GM23338 (cell line): ENCODE measurements at regions not wholly inside any gene's neighbourhood (a gene's known extent, or its start where the extent isn't known, plus 50 kb on each side); places are given as distances from the start of the nearest gene placed in this dataset.

Experiments
- ATAC-seq: fragments of 200-7000 bp; cut with Tn5 transposase; 3 replicates; pipeline ENCODE4 v1.9.1; 2020
- DNase-seq: peaks from one replicate; pipeline ENCODE4 v3.0.0-alpha.2; 2015; ENCODE audit warnings: low spot score
- H2AFZ ChIP-seq: fragments of 200-600 bp; sonication (generic); 2 replicates; pipeline ENCODE4 v1.8.0; 2016; ENCODE audit warnings: antibody characterized with exemption, mild to moderate bottlenecking, moderate library complexity
- H3F3A ChIP-seq: fragments of 200-600 bp; sonication (generic); replicated peaks from 2 replicates; pipeline ENCODE4 v1.8.0; 2017; ENCODE audit warnings: antibody characterized with exemption, mixed run types, low read depth
- H3K27ac ChIP-seq: fragments of 200-600 bp; sonication (generic); 2 replicates; pipeline ENCODE4 v1.6.1; 2016; ENCODE audit warnings: low read depth
- H3K27me3 ChIP-seq: fragments of 200-600 bp; sonication (generic); 2 replicates; pipeline ENCODE4 v1.8.0; 2016; ENCODE audit warnings: mild to moderate bottlenecking, mixed run types, moderate library complexity; ENCODE audit not compliant: insufficient read depth
- H3K36me3 ChIP-seq: fragments of 200-600 bp; sonication (generic); 2 replicates; pipeline ENCODE4 v1.8.0; 2016; ENCODE audit warnings: mild to moderate bottlenecking; ENCODE audit not compliant: insufficient read depth
- H3K4me1 ChIP-seq: fragments of 200-600 bp; sonication (generic); 2 replicates; pipeline ENCODE4 v1.8.0; 2016; ENCODE audit warnings: mild to moderate bottlenecking, moderate library complexity; ENCODE audit not compliant: insufficient read depth
- H3K4me2 ChIP-seq: fragments of 200-600 bp; sonication (generic); 2 replicates; pipeline ENCODE4 v1.7.1; 2017; ENCODE audit warnings: mixed run types
- H3K4me3 ChIP-seq: fragments of 200-600 bp; sonication (generic); 2 replicates; pipeline ENCODE4 v1.6.1; 2016; ENCODE audit warnings: mixed run types
- H3K79me2 ChIP-seq: fragments of 200-600 bp; sonication (generic); replicated peaks from 2 replicates; pipeline ENCODE4 v1.8.0; 2017; ENCODE audit warnings: mild to moderate bottlenecking; ENCODE audit not compliant: insufficient read depth
- H3K9me2 ChIP-seq: fragments of 200-600 bp; sonication (generic); 2 replicates; pipeline ENCODE4 v1.8.0; 2017; ENCODE audit not compliant: insufficient read depth
- H4K20me1 ChIP-seq: fragments of 200-600 bp; sonication (generic); replicated peaks from 2 replicates; pipeline ENCODE4 v1.8.0; 2017; ENCODE audit warnings: mild to moderate bottlenecking; ENCODE audit not compliant: insufficient read depth
- H3K27ac Mint-ChIP-seq: 2 replicates; pipeline ENCODE4 v1.8.0; 2020; ENCODE audit warnings: inconsistent platforms, mild to moderate bottlenecking, moderate library complexity, mixed read lengths
- H3K27me3 Mint-ChIP-seq: 3 replicates; pipeline ENCODE4 v1.8.0; 2022; ENCODE audit warnings: low read depth, mild to moderate bottlenecking, moderate library complexity, mixed read lengths, inconsistent platforms; ENCODE audit not compliant: insufficient read depth, poor library complexity
- H3K36me3 Mint-ChIP-seq: 3 replicates; pipeline ENCODE4 v1.8.0; 2021; ENCODE audit warnings: low read depth, mild to moderate bottlenecking, inconsistent platforms, moderate library complexity, mixed read lengths
- H3K4me1 Mint-ChIP-seq: 3 replicates; pipeline ENCODE4 v1.8.0; 2020; ENCODE audit warnings: mild to moderate bottlenecking, inconsistent platforms, mixed read lengths
- H3K4me3 Mint-ChIP-seq: 3 replicates; pipeline ENCODE4 v1.8.0; 2021; ENCODE audit warnings: moderate library complexity, mild to moderate bottlenecking, inconsistent platforms, mixed read lengths
- H3K9me3 Mint-ChIP-seq: 3 replicates; pipeline ENCODE4 v1.8.0; 2020; ENCODE audit warnings: moderate library complexity, mild to moderate bottlenecking, inconsistent platforms, mixed read lengths
- CREB1 ChIP-seq: fragments of 250-450 bp; sonication (Bioruptor Pico); IDR thresholded peaks from 2 replicates; pipeline ENCODE4 v1.5.0; 2020; ENCODE audit warnings: low read depth, mild to moderate bottlenecking, moderate library complexity
- EZH2 ChIP-seq: fragments of 200-600 bp; sonication (generic); IDR thresholded peaks from one replicate; pipeline ENCODE4 v1.8.0; 2017; ENCODE audit warnings: antibody characterized with exemption, mild to moderate bottlenecking, low read depth; ENCODE audit not compliant: unreplicated experiment
- EZH2phosphoT487 ChIP-seq: fragments of 200-600 bp; sonication (generic); IDR thresholded peaks from one replicate; pipeline ENCODE4 v1.8.1; 2018; ENCODE audit warnings: antibody characterized with exemption; ENCODE audit not compliant: unreplicated experiment
- JUNB ChIP-seq: IDR thresholded peaks from one replicate; pipeline ENCODE4 v1.6.1; 2016; ENCODE audit warnings: antibody characterized with exemption; ENCODE audit not compliant: unreplicated experiment
- POLR2AphosphoS5 ChIP-seq: IDR thresholded peaks from 2 replicates; pipeline ENCODE4 v1.6.1; 2016; ENCODE audit warnings: antibody characterized with exemption, low read depth
- STAT1 ChIP-seq: IDR thresholded peaks from one replicate; pipeline ENCODE4 v1.6.1; 2016; ENCODE audit warnings: antibody characterized with exemption; ENCODE audit not compliant: unreplicated experiment
- ZNF114 ChIP-seq: fragments of 250-450 bp; sonication (Bioruptor Pico); IDR thresholded peaks from 2 replicates; pipeline ENCODE4 v1.5.0; 2020; ENCODE audit warnings: mild to moderate bottlenecking, moderate library complexity
- TF ChIP-seq, protein P1 (sequence below): IDR thresholded peaks from one replicate; pipeline ENCODE4 v1.6.1; 2018; ENCODE audit warnings: antibody characterized with exemption; ENCODE audit not compliant: unreplicated experiment
- TF ChIP-seq, protein P2 (sequence below): IDR thresholded peaks from 2 replicates; pipeline ENCODE4 v1.6.1; 2016; ENCODE audit warnings: antibody characterized with exemption
- TF ChIP-seq, protein P3 (sequence below): fragments of 250-450 bp; sonication (Bioruptor Pico); IDR thresholded peaks from 2 replicates; pipeline ENCODE4 v1.5.0; 2020; ENCODE audit warnings: mild to moderate bottlenecking, moderate library complexity

DNA sequence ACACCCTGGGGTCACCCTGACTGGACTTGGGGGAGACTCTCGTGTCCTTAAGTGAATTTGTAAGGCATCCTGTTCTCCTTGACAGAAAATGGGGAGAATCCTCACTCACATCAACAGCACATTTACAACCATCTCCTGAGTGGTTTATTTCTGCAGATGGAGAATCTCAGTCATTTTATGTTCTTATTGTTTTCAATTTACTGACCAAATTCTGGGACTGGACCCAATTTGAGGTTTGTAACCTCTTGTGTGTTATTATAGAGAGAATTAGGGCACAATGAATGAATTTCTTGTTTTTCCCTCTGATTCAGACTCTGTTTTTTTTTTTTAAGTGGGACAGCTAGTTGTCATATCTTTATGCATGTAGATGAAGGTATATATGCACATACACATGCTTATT, 104.9 kb downstream of the ADAMTS15 start:
- Mint-ChIP-seq H3K4me3 (no peak overlapping the region), H3K27ac (no peak overlapping the region), H3K9me3 (no peaks in the 10 kb centered on the region), H3K36me3 (no peaks in the 10 kb centered on the region), H3K27me3 (no peaks in the 10 kb centered on the region), H3K4me1 (peaks cover 9% of the 10 kb centered on the region; the same call in 2 of the 3 replicates)
- Histone ChIP-seq H3K4me1 (peaks cover 14% of the 10 kb centered on the region; the same call in 1 of the 2 replicates), H4K20me1 (no peaks in the 10 kb centered on the region), H3K9me2 (0 out of 2 replicates have a peak, but pooled peaks cover 4% of the 10 kb centered on the region), H3K36me3 (no peaks in the 10 kb centered on the region), H3K27me3 (no peaks in the 10 kb centered on the region), H3K4me3 (no peak overlapping the region), H3K4me2 (no peak overlapping the region), H3F3A (no peaks in the 10 kb centered on the region), H3K27ac (no peak overlapping the region), H2AFZ (0 out of 2 replicates have a peak overlapping the region, but pooled peaks have one; percentile 52), H3K79me2 (no peaks in the 10 kb centered on the region)
- DNase-seq, result no peak
- TF ChIP-seq STAT1 (no peak), ZNF114 (CRISPR knock-in tag) (no peak), POLR2AphosphoS5 (no peak), EZH2phosphoT487 (no peak), CREB1 (no peak)
- TF ChIP-seq, protein P1, sequence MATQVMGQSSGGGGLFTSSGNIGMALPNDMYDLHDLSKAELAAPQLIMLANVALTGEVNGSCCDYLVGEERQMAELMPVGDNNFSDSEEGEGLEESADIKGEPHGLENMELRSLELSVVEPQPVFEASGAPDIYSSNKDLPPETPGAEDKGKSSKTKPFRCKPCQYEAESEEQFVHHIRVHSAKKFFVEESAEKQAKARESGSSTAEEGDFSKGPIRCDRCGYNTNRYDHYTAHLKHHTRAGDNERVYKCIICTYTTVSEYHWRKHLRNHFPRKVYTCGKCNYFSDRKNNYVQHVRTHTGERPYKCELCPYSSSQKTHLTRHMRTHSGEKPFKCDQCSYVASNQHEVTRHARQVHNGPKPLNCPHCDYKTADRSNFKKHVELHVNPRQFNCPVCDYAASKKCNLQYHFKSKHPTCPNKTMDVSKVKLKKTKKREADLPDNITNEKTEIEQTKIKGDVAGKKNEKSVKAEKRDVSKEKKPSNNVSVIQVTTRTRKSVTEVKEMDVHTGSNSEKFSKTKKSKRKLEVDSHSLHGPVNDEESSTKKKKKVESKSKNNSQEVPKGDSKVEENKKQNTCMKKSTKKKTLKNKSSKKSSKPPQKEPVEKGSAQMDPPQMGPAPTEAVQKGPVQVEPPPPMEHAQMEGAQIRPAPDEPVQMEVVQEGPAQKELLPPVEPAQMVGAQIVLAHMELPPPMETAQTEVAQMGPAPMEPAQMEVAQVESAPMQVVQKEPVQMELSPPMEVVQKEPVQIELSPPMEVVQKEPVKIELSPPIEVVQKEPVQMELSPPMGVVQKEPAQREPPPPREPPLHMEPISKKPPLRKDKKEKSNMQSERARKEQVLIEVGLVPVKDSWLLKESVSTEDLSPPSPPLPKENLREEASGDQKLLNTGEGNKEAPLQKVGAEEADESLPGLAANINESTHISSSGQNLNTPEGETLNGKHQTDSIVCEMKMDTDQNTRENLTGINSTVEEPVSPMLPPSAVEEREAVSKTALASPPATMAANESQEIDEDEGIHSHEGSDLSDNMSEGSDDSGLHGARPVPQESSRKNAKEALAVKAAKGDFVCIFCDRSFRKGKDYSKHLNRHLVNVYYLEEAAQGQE, result no peak
- TF ChIP-seq, protein P2, sequence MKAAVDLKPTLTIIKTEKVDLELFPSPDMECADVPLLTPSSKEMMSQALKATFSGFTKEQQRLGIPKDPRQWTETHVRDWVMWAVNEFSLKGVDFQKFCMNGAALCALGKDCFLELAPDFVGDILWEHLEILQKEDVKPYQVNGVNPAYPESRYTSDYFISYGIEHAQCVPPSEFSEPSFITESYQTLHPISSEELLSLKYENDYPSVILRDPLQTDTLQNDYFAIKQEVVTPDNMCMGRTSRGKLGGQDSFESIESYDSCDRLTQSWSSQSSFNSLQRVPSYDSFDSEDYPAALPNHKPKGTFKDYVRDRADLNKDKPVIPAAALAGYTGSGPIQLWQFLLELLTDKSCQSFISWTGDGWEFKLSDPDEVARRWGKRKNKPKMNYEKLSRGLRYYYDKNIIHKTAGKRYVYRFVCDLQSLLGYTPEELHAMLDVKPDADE, result no peak
- no peak for ATAC-seq

DNA sequence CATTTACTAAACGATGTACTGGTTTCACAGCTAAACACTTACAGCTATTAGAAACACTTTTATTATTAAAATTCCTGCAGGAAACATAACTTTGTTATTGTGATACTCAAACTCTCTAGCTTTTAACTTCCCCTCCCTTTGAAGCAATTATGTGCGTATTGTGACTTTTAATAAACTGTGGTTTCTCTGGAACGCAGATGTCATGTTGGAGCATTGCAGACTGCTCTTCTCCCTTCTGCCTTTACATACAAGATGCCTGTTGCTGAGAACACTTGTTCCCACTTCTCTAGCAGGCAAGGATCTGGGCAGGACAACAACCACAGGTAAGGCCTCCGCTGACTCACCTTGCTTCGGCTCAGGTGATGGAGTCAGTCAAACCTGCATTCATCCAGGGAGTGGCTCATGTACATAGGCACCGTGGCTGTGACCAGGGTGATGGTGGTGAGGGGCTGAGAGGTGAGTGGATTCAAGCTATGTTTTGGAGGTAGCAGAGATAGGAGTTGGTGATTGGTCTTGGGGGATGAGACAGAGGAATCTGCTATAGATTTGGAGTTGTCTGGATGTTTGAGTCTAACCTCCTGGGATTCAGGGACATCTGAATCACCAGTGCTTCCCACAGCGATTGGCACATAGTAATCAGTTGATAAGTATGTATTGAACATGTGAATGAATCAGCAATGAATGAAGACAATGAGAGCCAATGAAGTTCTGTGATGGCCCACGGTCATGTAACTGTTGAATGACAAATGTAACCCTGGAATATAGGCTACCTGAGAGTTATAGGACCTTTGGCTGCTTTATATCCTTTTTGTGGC, 106.0 kb downstream of the ADAMTS15 start:
- peaks cover 9% of the 10 kb centered on the region; the same call in 2 of the 3 replicates for H3K4me1 Mint-ChIP-seq
- no peaks in the 10 kb centered on the region for H3K36me3 Mint-ChIP-seq
- no peak overlapping the region for H3K27ac ChIP-seq
- H4K20me1 ChIP-seq, result no peaks in the 10 kb centered on the region
- H3K4me1 ChIP-seq, result peaks cover 14% of the 10 kb centered on the region; the same call in 1 of the 2 replicates
- peak overlapping the region; percentile 30; the same call in 1 of the 2 replicates for H3K27ac Mint-ChIP-seq
- H3K79me2 ChIP-seq, result no peaks in the 10 kb centered on the region
- H3K9me2 ChIP-seq, result 0 out of 2 replicates have a peak, but pooled peaks cover 7% of the 10 kb centered on the region
- H3K27me3 ChIP-seq, result no peaks in the 10 kb centered on the region
- DNase-seq (no peak), ATAC-seq (no peak)
- no peak overlapping the region for H3K4me2 ChIP-seq
- H3K4me3 ChIP-seq, result no peak overlapping the region
- H3K9me3 Mint-ChIP-seq, result no peaks in the 10 kb centered on the region
- no peak overlapping the region for H3K4me3 Mint-ChIP-seq
- no peaks in the 10 kb centered on the region for H3K27me3 Mint-ChIP-seq
- no peaks in the 10 kb centered on the region for H3K36me3 ChIP-seq
- no peaks in the 10 kb centered on the region for H3F3A ChIP-seq
- peak overlapping the region; percentile 73; the same call in 1 of the 2 replicates for H2AFZ ChIP-seq
- TF ChIP-seq JUNB (no peak), EZH2 (no peak), ZNF114 (CRISPR knock-in tag) (no peak)
- TF ChIP-seq, protein P3, sequence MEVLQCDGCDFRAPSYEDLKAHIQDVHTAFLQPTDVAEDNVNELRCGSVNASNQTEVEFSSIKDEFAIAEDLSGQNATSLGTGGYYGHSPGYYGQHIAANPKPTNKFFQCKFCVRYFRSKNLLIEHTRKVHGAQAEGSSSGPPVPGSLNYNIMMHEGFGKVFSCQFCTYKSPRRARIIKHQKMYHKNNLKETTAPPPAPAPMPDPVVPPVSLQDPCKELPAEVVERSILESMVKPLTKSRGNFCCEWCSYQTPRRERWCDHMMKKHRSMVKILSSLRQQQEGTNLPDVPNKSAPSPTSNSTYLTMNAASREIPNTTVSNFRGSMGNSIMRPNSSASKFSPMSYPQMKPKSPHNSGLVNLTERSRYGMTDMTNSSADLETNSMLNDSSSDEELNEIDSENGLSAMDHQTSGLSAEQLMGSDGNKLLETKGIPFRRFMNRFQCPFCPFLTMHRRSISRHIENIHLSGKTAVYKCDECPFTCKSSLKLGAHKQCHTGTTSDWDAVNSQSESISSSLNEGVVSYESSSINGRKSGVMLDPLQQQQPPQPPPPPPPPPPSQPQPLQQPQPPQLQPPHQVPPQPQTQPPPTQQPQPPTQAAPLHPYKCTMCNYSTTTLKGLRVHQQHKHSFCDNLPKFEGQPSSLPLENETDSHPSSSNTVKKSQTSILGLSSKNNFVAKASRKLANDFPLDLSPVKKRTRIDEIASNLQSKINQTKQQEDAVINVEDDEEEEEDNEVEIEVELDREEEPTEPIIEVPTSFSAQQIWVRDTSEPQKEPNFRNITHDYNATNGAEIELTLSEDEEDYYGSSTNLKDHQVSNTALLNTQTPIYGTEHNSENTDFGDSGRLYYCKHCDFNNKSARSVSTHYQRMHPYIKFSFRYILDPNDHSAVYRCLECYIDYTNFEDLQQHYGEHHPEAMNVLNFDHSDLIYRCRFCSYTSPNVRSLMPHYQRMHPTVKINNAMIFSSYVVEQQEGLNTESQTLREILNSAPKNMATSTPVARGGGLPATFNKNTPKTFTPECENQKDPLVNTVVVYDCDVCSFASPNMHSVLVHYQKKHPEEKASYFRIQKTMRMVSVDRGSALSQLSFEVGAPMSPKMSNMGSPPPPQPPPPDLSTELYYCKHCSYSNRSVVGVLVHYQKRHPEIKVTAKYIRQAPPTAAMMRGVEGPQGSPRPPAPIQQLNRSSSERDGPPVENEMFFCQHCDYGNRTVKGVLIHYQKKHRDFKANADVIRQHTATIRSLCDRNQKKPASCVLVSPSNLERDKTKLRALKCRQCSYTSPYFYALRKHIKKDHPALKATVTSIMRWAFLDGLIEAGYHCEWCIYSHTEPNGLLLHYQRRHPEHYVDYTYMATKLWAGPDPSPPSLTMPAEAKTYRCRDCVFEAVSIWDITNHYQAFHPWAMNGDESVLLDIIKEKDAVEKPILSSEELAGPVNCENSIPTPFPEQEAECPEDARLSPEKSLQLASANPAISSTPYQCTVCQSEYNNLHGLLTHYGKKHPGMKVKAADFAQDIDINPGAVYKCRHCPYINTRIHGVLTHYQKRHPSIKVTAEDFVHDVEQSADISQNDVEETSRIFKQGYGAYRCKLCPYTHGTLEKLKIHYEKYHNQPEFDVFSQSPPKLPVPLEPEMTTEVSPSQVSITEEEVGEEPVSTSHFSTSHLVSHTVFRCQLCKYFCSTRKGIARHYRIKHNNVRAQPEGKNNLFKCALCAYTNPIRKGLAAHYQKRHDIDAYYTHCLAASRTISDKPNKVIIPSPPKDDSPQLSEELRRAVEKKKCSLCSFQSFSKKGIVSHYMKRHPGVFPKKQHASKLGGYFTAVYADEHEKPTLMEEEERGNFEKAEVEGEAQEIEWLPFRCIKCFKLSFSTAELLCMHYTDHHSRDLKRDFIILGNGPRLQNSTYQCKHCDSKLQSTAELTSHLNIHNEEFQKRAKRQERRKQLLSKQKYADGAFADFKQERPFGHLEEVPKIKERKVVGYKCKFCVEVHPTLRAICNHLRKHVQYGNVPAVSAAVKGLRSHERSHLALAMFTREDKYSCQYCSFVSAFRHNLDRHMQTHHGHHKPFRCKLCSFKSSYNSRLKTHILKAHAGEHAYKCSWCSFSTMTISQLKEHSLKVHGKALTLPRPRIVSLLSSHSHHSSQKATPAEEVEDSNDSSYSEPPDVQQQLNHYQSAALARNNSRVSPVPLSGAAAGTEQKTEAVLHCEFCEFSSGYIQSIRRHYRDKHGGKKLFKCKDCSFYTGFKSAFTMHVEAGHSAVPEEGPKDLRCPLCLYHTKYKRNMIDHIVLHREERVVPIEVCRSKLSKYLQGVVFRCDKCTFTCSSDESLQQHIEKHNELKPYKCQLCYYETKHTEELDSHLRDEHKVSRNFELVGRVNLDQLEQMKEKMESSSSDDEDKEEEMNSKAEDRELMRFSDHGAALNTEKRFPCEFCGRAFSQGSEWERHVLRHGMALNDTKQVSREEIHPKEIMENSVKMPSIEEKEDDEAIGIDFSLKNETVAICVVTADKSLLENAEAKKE, result no peak
